NT2/D1 (cell line): ENCODE measurements at regions not wholly inside any gene's neighbourhood (a gene's known extent, or its start where the extent isn't known, plus 50 kb on each side); places are given as distances from the start of the nearest gene placed in this dataset.

Source experiments
- YY1 ChIP-seq: IDR thresholded peaks from 2 replicates; pipeline ENCODE4 v1.6.1; 2011; ENCODE audit not compliant: insufficient read length, insufficient read depth
- ZNF274 ChIP-seq: IDR thresholded peaks from 2 replicates; pipeline ENCODE4 v1.6.1; 2011; ENCODE audit warnings: mild to moderate bottlenecking, low read depth, low read length

- TF ChIP-seq ZNF274 (no peak), YY1 (no peak)
Observed at GRCh38 chr11:105489446-105489845, 120.4 kb upstream of the GRIA4 start.
